ENCODE measurements at regions not wholly inside any gene's neighbourhood (a gene's known extent, or its start where the extent isn't known, plus 50 kb on each side); places are given as distances from the start of the nearest gene placed in this dataset.

DNA sequence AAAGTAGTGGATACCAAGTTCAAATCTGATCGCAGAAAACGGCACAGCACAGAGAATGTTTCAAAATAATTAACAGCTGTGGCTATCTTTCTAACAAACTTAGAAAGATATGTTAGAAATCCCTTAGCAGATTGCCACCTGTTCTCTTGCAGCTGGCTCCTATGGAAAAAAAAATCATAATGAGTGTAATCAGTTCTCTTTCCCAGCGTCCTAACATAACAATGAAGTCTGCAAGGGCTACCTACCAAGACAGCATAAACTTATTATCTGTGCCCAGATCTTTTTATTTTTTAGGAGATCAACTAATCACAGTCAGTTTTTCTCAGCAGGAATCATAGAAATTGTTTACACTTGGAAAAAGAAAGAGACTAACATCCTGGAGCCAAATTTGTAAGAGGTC, 358.6 kb upstream of the FOXG1 start:
- TF ChIP-seq POLR2A (IDR thresholded peaks at IDR 0.05) (no peak), CTCF (IDR thresholded peaks at IDR 0.05) (no peak)

Measured in thyroid gland (tissue), 4 donors.